HG03457 (cell line): ENCODE measurements at regions not wholly inside any gene's neighbourhood (a gene's known extent, or its start where the extent isn't known, plus 50 kb on each side); places are given as distances from the start of the nearest gene placed in this dataset.
"Not testable (repeated sequence)": the region's sequence is repeated elsewhere in the genome, so short reads cannot be mapped to it uniquely, and the experiment has no call there.

Source experiments
- ATAC-seq: cut with Tn5 transposase; IDR thresholded peaks from one replicate; pipeline ENCODE4 v1.9.1; 2021; ENCODE audit warnings: moderate number of reproducible peaks; ENCODE audit not compliant: unreplicated experiment

DNA sequence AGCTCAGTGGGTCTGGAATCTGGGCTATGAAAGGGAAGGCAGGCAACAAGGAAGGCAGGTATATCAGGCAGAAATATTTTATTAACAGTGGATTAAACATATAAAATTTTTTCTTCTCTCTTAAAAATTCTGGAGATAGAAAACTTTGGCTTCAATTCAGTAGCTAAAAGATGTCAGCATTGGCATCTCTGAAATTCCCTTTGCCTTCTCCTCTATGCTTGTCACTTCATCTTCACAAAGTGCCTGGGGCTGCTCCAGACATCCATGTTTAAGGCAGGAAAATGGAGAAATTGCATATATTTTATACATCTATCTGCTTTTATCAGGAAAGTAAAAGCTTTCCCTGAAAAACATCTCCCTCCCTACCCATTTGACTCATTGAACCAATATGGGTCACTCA lies 894.1 kb upstream of the API5 start:
- ATAC-seq: no peak

DNA sequence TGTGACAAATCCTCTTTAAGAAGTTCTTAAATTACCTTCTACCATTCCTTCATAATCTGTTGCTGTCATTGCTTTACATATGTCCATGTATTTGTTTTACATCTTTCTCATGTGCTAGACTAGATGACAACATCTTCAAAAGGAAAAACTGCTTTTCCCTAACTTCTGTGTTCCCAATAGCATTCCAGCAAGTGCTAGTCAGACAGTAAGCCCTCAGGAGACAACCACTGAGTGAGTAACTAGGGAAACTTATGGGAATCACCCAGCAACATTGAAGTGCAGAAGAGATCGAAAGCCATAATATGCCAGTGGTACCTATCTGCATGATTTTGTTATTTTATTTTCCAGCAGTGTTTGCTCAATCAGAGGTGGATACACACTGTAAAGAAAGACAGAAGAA lies 889.7 kb upstream of the API5 start:
- no peak for ATAC-seq

DNA sequence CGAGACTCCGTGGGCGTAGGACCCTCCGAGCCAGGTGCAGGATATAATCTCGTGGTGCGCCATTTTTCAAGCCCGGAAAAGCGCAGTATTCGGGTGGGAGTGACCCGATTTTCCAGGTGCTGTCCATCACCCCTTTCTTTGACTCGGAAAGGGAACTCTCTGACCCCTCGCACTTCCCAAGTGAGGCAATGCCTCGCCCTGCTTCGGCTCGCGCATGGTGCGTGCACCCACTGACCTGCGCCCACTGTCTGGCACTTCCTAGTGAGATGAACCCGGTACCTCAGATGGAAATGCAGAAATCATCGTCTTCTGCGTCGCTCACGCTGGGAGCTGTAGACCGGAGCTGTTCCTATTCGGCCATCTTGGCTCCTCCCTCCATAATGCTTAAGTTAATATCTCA lies 876.9 kb upstream of the API5 start:
- ATAC-seq: not testable (repeated sequence)

DNA sequence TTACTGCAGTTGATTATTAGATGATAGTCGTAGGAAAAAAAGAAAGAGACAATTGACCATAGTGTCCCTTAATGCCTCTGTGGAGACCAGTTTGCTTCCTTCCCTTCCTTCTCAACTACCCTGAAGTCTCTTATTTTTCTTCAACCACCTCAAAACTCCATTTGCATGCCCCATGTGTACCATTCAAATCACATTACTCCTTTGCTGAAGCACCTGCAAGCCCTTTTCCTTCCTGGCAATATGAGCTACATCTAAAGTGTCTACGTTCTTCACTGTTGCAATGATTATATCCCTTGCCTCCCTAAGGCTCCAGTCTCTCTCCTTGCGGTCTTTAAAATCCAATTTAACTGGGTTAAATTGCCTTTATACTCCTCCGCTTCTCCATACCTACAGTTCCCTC lies 867.4 kb upstream of the API5 start:
- no peak for ATAC-seq

DNA sequence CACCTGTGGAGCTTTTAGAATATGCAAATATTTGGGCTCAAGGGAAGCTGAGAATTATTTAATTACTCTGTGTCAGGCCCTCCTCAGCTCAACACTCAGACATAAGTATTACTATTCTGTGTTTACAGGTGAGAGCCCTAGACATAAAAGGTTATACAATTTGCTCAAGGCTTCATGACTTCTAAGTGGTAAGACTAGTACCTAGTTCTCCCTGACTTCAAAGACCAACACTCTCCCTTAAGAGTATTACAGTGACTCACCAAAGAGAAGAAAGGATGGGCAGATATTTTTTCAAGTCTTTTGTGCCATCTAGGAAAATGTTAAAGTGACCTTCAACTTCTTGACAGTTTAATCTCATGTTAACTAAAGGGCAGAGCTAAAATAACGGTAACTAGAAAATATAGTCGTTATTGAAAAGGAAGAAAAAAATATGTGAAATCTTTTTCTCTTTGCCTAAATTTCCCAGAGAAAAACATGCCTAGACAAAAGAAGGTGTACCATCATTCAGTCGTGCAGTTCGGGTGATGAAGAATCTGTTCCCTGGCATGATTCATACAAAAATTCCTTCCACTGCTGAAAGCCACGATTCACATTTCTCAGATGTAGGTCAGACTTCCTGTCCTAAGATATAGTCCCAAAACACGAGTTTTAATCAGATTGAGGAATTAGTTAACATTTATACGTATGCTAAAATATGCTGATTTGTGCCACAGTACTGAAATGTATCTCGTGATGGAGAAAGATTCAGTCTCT lies 849.1 kb upstream of the API5 start:
- no peak for ATAC-seq

DNA sequence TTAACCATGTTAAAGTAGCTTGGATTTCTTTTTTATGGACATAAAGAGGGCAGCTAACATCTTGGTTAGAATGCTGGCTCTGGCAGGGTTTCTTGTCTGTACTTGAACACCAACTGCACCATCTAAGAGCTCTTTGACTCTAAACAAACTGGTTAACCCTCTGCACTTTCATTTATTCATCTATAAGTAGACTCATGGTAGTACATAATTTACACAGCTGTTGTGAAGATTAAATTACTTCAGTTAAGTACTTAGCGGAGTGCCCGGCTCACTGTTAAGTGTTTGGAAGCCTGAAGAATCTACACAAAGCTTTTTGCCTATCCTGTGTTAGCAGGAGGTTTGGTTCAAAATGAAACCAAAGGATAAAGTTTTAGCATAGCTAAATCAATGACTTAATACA lies 846.2 kb upstream of the API5 start:
- no peak for ATAC-seq

DNA sequence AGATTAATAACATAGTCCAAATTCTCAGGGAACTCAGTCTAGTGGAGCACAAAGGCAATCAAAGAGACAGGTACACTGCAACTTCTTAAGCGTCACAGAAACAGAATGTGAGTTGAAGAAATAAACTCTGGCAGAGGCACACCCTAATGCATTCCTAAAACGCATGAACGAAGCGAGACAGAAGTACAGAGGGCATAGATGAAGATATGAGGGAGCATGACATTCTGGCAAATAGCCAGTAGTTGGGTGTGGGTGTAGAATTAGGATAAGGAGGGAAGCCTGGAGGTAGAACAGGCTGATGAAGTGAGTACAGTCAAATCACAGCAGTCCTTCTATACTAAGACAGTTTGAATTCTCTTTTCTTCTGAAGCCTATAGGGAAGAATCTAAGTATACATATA lies 838.7 kb upstream of the API5 start:
- no peak for ATAC-seq

DNA sequence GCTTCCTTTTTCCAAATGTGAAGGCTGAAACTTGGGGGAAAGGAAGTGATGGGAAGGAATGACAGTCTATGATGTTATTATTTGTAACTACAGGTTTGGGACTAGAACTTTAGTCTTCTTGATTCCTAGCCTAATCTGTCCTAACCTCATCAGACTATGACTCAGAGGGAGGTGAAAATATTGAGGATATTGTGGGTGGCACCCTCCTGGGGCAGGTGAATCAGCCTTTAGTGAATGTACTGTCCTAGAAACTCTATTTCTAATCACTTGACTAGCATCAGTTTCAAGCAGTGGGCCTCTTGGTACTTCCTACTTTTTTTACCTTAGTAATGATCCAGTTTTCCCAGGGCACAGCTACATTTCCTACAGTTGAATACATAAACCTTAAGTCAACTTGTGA lies 829.0 kb upstream of the API5 start:
- no peak for ATAC-seq

DNA sequence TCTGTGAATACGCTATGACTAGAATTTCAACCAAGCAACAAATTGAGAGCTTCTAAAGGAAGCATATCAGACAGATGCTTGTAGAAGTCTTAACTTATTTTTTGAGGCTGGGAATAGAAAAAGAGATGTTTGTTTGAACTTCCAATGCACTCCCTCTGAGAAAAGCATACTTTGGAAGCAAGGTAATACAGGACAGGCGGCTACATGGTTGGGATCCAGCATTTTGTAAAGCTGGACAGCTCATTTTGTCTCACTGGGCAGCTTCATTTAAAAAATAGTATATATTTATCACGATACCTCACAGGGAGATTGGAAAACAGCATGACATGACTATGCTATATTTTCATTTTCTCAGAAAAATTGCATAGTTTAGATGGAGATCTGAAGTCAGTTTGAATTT lies 821.3 kb upstream of the API5 start:
- no peak for ATAC-seq

DNA sequence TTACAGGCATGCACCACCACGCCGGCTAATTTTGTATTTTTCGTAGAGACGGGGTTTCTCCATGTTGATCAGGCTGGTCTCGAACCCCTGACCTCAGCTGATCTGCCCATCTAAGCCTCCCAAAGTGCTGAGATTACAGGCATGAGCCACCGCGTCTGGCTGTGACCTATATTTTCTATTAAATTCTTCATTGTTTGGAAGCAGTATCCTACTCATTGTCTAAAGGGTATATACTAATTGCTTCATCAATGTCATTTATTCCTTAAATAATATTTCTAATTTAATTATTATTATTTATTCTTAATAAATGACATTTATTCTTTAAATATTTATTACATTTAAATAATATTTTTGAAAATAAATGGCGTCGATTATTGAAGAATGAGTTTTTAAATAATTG lies 817.3 kb upstream of the API5 start:
- ATAC-seq: no peak

DNA sequence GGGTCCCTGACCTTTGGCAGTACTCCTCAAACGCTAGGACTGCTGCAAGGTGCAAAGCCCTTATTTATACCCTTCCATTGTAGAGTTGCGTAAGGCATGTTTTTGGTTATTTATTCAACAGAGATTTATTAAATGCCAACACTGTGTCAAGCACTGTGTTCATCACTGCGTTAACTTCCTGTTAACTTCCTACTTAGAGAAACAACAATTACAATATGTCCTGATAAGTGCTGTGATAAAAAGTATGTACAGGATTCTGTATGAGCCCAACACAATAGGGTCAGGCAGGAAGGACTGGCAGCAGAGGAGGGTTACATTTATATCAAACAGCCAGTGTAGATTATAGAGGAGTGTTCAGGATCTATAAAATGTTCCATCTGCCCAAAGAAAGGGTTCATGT lies 812.8 kb upstream of the API5 start:
- no peak for ATAC-seq

DNA sequence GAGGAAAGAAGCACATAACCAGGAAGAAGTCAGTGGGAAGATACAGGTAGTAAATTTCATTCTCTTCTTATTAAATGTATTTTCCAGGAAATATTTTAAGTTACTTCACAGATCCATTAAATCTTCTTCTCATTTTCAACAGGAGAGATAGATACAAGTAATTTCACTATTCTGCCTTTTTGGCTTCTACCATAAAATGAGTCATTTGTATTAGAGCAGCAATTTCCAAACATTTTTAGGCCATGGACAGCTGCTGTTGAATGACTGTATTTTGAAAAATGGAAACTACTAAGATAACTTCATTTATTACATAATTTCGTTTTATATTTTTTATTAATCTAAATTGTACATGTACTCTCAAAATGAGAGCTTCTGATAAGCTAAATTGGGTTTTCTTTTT lies 809.6 kb upstream of the API5 start:
- no peak for ATAC-seq

DNA sequence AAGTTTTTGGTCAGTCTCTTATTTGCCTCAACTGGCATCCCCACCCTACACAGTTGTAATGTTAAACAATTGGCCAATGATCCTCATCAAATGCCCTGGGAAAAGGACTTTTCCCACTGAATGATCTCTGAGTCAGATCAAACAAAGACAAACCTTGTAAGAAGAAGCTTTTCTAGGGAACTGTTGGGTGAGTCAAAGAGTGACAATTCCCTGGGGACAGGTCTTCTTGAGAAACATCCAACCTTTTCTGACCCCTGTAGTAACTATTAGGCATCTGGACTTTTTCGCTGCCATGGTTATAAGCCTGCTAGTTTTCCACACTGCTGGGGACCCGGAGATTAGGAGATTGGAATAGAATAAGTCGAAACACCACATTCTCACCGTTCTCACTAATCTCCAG lies 789.8 kb upstream of the API5 start:
- no peak for ATAC-seq

DNA sequence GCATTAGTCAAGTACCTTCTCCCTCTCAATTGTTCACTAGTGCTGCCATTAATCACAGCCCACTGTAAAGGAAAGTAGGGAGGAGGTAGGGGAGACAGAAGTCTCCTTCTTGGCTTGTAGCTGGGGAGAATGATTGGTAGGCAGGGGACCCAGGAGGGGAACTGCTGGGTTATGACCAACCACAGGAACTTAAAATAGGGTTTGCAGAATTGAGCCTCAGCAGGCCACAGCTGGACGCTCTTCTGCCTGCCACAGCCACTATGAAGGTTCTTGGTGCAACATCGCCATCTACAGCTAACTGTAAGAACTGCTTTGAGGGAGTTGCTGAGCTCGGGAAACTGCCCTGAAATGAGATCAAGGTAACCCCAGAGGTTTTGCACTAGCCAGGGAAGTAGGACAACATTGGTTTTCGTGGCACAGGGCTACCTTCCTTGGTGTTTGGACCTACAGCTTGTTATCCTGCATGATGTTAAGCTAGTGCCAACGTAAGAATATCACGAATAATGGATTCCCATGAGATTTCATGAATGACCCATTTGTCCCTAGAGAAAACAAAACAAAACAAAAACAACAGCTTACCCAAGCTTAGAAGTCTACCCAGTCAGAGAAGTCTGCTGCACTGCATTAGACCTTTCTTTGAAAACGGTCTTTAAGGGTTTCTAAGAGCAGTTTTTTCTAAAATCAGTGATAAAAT lies 787.1 kb upstream of the API5 start:
- ATAC-seq: peak; percentile 94

DNA sequence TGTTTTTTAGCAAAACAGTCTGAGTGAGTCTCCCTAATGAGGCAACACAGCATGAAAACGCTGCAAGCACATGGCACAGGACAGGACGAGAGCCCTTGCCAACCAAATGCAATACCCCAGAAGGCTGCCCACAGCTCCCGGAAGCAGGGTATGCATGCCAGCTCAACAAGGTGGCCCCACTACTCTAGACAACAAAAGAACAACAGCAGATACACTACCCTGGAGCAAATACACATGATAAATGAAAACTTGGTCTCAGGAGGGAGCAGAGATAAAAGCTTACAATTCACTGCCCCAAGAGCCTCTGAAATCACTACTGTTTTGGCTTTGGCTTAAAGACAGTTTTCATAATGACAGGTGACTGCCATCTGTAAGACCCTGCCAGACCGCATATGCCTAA lies 785.4 kb upstream of the API5 start:
- no peak for ATAC-seq

DNA sequence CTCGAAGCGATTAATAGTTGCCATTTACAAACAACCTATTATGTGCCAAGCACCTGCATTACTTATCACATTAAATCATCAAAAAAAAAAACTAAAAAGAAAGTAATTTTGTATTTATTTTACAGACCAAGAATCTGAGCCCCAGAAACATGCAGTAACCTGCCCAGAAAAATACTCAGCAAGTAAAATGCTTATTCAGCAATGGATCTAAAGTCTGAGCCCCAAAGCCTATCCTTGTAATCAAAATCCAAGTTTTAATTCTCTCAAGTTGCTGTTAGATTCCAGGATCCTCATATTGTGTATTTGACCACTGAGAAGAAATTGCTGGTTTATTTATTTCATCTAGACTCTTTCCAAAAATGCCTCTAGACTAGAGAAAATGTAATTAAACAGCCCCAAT lies 783.3 kb upstream of the API5 start:
- no peak for ATAC-seq

DNA sequence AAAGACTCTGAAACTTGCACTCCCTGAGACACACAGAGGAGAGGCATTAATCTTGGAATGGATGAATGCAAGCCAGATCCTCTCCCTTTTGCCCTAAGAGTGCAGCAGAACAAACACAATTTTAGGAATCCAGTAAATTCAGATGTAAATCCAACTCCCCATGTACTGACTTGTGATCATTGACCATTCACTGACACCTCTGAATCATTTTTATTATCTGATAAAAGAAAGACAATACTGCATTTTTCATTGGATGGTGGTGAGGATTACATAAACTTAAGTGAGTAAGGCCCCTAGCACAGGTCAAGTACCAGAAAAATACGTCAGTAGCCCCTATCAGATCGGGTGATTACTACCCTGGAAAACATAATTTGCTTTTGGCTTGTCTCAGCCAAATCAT lies 782.9 kb upstream of the API5 start:
- ATAC-seq: no peak

DNA sequence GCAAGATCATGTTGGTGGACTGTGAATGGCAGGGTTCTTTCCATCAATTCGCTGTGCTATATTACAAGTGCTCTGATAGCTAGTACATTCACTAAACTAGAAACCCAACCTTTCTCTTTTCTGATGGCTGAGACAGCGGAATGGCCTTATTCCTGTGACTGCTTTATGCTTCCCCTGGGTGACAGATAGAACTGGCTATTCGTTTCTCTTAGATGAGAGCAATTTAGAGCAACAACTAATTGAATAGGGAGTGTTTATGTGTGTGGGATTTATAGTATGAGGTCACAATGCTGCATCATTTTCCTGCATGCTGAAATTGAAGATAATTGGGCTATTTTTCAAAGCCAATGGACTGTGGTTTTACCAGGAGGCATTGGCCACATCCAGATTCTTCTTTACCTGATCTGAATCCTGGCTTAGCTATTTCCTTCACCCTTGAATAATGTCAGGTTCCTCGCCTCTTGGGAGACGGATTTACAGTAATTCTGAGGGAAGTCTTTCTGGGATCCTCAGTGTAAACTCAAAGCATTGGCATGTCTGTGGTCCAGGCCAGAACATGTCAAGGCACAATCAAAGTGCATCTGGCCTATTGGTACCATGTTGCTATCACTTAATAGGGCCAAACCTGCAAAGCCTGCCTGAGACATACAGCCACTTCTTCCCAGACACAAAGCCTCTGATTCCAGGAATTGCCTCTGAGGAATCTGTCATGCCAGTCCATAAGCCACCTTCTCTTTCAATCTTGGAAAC lies 775.0 kb upstream of the API5 start:
- ATAC-seq: no peak

DNA sequence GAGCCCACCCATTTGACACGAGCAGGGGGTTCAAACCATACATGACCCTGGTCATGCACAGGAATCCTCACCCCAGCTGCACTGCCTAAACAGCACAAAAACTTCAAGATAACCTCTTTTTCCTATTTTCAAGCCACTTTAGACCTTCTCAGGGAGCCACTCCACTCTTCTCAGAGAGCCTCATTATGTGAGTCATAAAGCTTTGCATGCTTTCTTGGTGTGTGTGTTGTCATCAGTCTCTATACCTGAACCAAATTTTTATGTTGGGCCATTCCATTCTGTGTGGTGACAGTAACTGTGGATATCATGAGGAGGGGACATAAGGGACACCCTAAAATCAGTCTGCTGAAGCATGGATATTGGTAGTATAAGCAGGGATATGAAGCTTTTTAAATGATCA lies 769.5 kb upstream of the API5 start:
- no peak for ATAC-seq

DNA sequence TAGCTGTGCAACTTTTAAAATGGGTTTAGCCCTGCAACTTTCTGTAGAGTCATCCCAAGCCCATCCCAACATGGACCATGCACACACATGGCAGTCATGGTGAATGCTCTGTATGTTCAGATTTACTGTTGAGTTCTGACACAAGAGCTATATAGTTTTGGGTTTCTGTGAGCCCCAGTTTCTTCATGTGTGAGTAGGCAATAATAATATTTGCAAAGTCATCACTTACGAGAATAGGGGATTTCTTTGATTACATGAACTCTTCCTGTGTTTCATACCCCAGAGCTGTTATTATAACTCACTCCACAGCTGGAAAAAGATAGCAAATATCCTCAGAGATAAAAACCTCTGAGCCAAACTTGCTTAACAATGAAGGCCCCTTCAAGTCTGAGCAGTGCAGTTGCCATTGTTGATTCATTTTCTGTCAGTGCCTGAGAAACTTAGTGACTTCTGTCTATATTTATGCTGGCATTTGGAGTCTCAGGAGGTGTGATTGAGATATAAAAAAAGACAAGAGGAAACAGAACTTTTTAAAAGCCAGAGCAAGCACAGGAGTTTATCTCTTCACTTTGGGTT lies 767.9 kb upstream of the API5 start:
- ATAC-seq: no peak

DNA sequence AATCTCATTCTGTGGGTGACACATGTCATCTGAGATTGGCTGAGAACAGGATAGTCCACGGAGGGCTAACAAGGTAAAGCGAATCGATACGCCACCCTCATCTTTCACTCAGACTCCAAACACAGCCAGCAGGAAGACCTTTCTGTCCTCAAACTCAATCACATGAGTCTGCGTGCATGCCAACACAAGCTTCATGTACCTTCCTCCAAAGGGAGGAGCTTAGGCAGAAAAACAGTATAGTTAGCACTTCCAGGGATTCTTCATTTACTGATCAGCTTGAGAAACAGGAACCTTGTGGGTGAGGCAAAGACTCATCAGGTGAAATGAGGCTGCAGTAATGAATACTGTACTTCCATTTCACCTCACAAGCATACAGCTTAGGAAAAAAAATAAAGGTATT lies 767.1 kb upstream of the API5 start:
- ATAC-seq: no peak

DNA sequence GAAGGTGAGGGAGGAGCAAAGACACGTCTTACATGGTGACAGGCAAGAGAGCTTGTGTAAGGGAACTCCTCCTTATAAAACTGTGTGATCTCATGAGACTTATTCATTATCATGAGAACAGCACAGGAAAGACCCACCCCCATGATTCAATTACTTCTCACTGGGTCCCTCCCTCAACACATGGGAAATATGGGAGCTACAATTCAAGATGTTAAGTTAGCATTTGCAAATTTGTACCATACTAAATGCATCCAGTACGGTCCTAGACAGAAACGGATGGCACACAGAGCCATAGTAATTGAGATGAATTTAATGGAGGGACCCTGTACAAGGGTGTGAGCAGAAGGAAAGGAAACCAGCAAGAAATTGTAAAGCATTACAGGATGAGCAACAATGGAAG lies 765.8 kb upstream of the API5 start:
- no peak for ATAC-seq
